SK-N-SH treated with all-trans-retinoic acid at 6 μM for 48 hours (cell line): ENCODE measurements at regions not wholly inside any gene's neighbourhood (a gene's known extent, or its start where the extent isn't known, plus 50 kb on each side); places are given as distances from the start of the nearest gene placed in this dataset.

Experiments
- ARNTL ChIP-seq: fragments of 450-650 bp; formaldehyde crosslinking; IDR thresholded peaks from 2 replicates; pipeline ENCODE4 v1.5.0; 2020; ENCODE audit warnings: low read depth, mild to moderate bottlenecking, moderate library complexity, borderline replicate concordance
- CSDC2 ChIP-seq: fragments of 250-450 bp; sonication (Bioruptor Pico); IDR thresholded peaks from 2 replicates; pipeline ENCODE4 v1.5.0; 2020; ENCODE audit warnings: mild to moderate bottlenecking, moderate library complexity
- CSRNP3 ChIP-seq: fragments of 250-450 bp; sonication (Bioruptor Pico); IDR thresholded peaks from 2 replicates; pipeline ENCODE4 v1.5.1; 2021; ENCODE audit warnings: mild to moderate bottlenecking, moderate library complexity
- ESRRG ChIP-seq: fragments of 250-450 bp; sonication (Bioruptor Pico); IDR thresholded peaks from 2 replicates; pipeline ENCODE4 v1.6.1; 2021; ENCODE audit warnings: mild to moderate bottlenecking
- PATZ1 ChIP-seq: fragments of 250-450 bp; sonication (Bioruptor Pico); IDR thresholded peaks from 2 replicates; pipeline ENCODE4 v1.8.0; 2020; ENCODE audit warnings: mild to moderate bottlenecking, moderate library complexity, borderline replicate concordance
- RARB ChIP-seq: fragments of 250-450 bp; sonication (Bioruptor Pico); IDR thresholded peaks from 2 replicates; pipeline ENCODE4 v1.8.0; 2021; ENCODE audit warnings: mild to moderate bottlenecking, moderate library complexity
- TCF4 ChIP-seq: fragments of 250-450 bp; sonication (Bioruptor Pico); IDR thresholded peaks from 2 replicates; pipeline ENCODE4 v1.8.0; 2021; ENCODE audit warnings: mild to moderate bottlenecking, moderate library complexity, borderline replicate concordance
- ZFP30 ChIP-seq: fragments of 450-650 bp; formaldehyde crosslinking; IDR thresholded peaks from 2 replicates; pipeline ENCODE4 v1.5.0; 2022; ENCODE audit warnings: mild to moderate bottlenecking, moderate library complexity

GRCh38 chr12:86601550-86602308 lies 345.5 kb upstream of the MGAT4C start:
- TF ChIP-seq PATZ1 = no peak
- TF ChIP-seq ARNTL (CRISPR knock-in tag) = no peak
- TF ChIP-seq ZFP30 (CRISPR knock-in tag) = no peak
- TF ChIP-seq CSRNP3 (CRISPR knock-in tag) = no peak
- no peak for TF ChIP-seq CSDC2 (CRISPR knock-in tag)
- TF ChIP-seq TCF4 (CRISPR knock-in tag) = no peak
- TF ChIP-seq ESRRG (CRISPR knock-in tag) = no peak
- no peak for TF ChIP-seq RARB (CRISPR knock-in tag)
